T1000 (cell line): ENCODE measurements at regions not wholly inside any gene's neighbourhood (a gene's known extent, or its start where the extent isn't known, plus 50 kb on each side); places are given as distances from the start of the nearest gene placed in this dataset.

Experiments
- DNase-seq: peaks from one replicate; lab custom pipeline; 2025; ENCODE audit warnings: mixed read lengths; lab: John Stamatoyannopoulos, UW

GRCh38 chr2:196587056-196587455 is 52.5 kb upstream of the CCDC150 start:
- DNase-seq, result no peak

- DNase-seq, result no peak
Observed at GRCh38 chr2:196587739-196588138, 51.8 kb upstream of the CCDC150 start.

- no peak for DNase-seq
Observed at GRCh38 chr2:196589419-196589818, 50.1 kb upstream of the CCDC150 start.
